SK-N-SH treated with all-trans-retinoic acid at 6 μM for 48 hours (cell line): ENCODE measurements at regions not wholly inside any gene's neighbourhood (a gene's known extent, or its start where the extent isn't known, plus 50 kb on each side); places are given as distances from the start of the nearest gene placed in this dataset.

Source experiments
- ATAC-seq: fragments of 200-7000 bp; cut with Tn5 transposase; 3 replicates; pipeline ENCODE4 v1.9.1; 2020; ENCODE audit warnings: mild to moderate bottlenecking, moderate library complexity
- ARNTL ChIP-seq: fragments of 450-650 bp; formaldehyde crosslinking; IDR thresholded peaks from 2 replicates; pipeline ENCODE4 v1.5.0; 2020; ENCODE audit warnings: low read depth, mild to moderate bottlenecking, moderate library complexity, borderline replicate concordance
- BACH2 ChIP-seq: fragments of 250-450 bp; sonication (Bioruptor Pico); IDR thresholded peaks from 2 replicates; pipeline ENCODE4 v1.9.0; 2021; ENCODE audit warnings: mild to moderate bottlenecking, borderline replicate concordance
- CSDC2 ChIP-seq: fragments of 250-450 bp; sonication (Bioruptor Pico); IDR thresholded peaks from 2 replicates; pipeline ENCODE4 v1.5.0; 2020; ENCODE audit warnings: mild to moderate bottlenecking, moderate library complexity
- CSRNP3 ChIP-seq: fragments of 250-450 bp; sonication (Bioruptor Pico); IDR thresholded peaks from 2 replicates; pipeline ENCODE4 v1.5.1; 2021; ENCODE audit warnings: mild to moderate bottlenecking, moderate library complexity
- ESRRG ChIP-seq: fragments of 250-450 bp; sonication (Bioruptor Pico); IDR thresholded peaks from 2 replicates; pipeline ENCODE4 v1.6.1; 2021; ENCODE audit warnings: mild to moderate bottlenecking
- ISL1 ChIP-seq: fragments of 250-450 bp; sonication (Bioruptor Pico); IDR thresholded peaks from 2 replicates; pipeline ENCODE4 v2.1.2; 2022; ENCODE audit warnings: mild to moderate bottlenecking, moderate library complexity
- OSR1 ChIP-seq: fragments of 250-450 bp; sonication (Bioruptor Pico); IDR thresholded peaks from 2 replicates; pipeline ENCODE4 v1.8.0; 2022; ENCODE audit warnings: moderate library complexity, mild to moderate bottlenecking, inconsistent platforms
- PATZ1 ChIP-seq: fragments of 250-450 bp; sonication (Bioruptor Pico); IDR thresholded peaks from 2 replicates; pipeline ENCODE4 v1.8.0; 2020; ENCODE audit warnings: mild to moderate bottlenecking, moderate library complexity, borderline replicate concordance
- PPARA ChIP-seq: fragments of 250-450 bp; sonication (Bioruptor Pico); IDR thresholded peaks from 2 replicates; pipeline ENCODE4 v1.5.0; 2020; ENCODE audit warnings: mild to moderate bottlenecking, borderline replicate concordance
- SNAI2 ChIP-seq: fragments of 250-450 bp; sonication (Bioruptor Pico); IDR thresholded peaks from 2 replicates; pipeline ENCODE4 v1.5.0; 2020; ENCODE audit warnings: mild to moderate bottlenecking, moderate library complexity
- TCF4 ChIP-seq: fragments of 250-450 bp; sonication (Bioruptor Pico); IDR thresholded peaks from 2 replicates; pipeline ENCODE4 v1.8.0; 2021; ENCODE audit warnings: mild to moderate bottlenecking, moderate library complexity, borderline replicate concordance
- TOX ChIP-seq: fragments of 250-450 bp; sonication (Bioruptor Pico); IDR thresholded peaks from 2 replicates; pipeline ENCODE4 v1.8.0; 2021; ENCODE audit warnings: mild to moderate bottlenecking, moderate library complexity, borderline replicate concordance
- ZC3H10 ChIP-seq: fragments of 250-450 bp; sonication (Bioruptor Pico); IDR thresholded peaks from 2 replicates; pipeline ENCODE4 v1.5.1; 2021; ENCODE audit warnings: mild to moderate bottlenecking, moderate library complexity
- ZFP3 ChIP-seq: fragments of 250-450 bp; sonication (Bioruptor Pico); IDR thresholded peaks from 2 replicates; pipeline ENCODE4 v1.5.0; 2020; ENCODE audit warnings: mild to moderate bottlenecking, moderate library complexity
- ZFP30 ChIP-seq: fragments of 450-650 bp; formaldehyde crosslinking; IDR thresholded peaks from 2 replicates; pipeline ENCODE4 v1.5.0; 2022; ENCODE audit warnings: mild to moderate bottlenecking, moderate library complexity
- ZNF565 ChIP-seq: fragments of 450-650 bp; formaldehyde crosslinking; conservative IDR thresholded peaks from 2 replicates; pipeline ENCODE4 v1.5.0; 2020; ENCODE audit warnings: low read depth, mild to moderate bottlenecking, moderate library complexity
- ZNF70 ChIP-seq: fragments of 450-650 bp; formaldehyde crosslinking; IDR thresholded peaks from 2 replicates; pipeline ENCODE4 v1.5.0; 2020; ENCODE audit warnings: mild to moderate bottlenecking, moderate library complexity
- ZNF8 ChIP-seq: fragments of 450-650 bp; formaldehyde crosslinking; IDR thresholded peaks from 2 replicates; pipeline ENCODE4 v1.5.0; 2020; ENCODE audit warnings: mild to moderate bottlenecking, moderate library complexity
- TF ChIP-seq, protein P1 (sequence below): fragments of 250-450 bp; sonication (Bioruptor Pico); IDR thresholded peaks from 2 replicates; pipeline ENCODE4 v1.5.0; 2020; ENCODE audit warnings: mild to moderate bottlenecking, moderate library complexity
- TF ChIP-seq, protein P2 (sequence below): fragments of 250-450 bp; sonication (Bioruptor Pico); IDR thresholded peaks from 2 replicates; pipeline ENCODE4 v1.5.1; 2020; ENCODE audit warnings: low read depth, mild to moderate bottlenecking, moderate library complexity
- TF ChIP-seq, protein P3 (sequence below): fragments of 250-450 bp; sonication (Bioruptor Pico); IDR thresholded peaks from 2 replicates; pipeline ENCODE4 v1.8.0; 2021; ENCODE audit warnings: low read depth, mild to moderate bottlenecking, moderate library complexity, borderline replicate concordance

- TF ChIP-seq, protein P1, sequence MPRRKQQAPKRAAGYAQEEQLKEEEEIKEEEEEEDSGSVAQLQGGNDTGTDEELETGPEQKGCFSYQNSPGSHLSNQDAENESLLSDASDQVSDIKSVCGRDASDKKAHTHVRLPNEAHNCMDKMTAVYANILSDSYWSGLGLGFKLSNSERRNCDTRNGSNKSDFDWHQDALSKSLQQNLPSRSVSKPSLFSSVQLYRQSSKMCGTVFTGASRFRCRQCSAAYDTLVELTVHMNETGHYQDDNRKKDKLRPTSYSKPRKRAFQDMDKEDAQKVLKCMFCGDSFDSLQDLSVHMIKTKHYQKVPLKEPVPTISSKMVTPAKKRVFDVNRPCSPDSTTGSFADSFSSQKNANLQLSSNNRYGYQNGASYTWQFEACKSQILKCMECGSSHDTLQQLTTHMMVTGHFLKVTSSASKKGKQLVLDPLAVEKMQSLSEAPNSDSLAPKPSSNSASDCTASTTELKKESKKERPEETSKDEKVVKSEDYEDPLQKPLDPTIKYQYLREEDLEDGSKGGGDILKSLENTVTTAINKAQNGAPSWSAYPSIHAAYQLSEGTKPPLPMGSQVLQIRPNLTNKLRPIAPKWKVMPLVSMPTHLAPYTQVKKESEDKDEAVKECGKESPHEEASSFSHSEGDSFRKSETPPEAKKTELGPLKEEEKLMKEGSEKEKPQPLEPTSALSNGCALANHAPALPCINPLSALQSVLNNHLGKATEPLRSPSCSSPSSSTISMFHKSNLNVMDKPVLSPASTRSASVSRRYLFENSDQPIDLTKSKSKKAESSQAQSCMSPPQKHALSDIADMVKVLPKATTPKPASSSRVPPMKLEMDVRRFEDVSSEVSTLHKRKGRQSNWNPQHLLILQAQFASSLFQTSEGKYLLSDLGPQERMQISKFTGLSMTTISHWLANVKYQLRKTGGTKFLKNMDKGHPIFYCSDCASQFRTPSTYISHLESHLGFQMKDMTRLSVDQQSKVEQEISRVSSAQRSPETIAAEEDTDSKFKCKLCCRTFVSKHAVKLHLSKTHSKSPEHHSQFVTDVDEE = no peak
- TF ChIP-seq CSRNP3 (CRISPR knock-in tag) (no peak), ZNF70 (CRISPR knock-in tag) (no peak), SNAI2 (no peak), TOX (no peak), CSDC2 (CRISPR knock-in tag) (no peak), ZC3H10 (no peak), ISL1 (CRISPR knock-in tag) (no peak)
- TF ChIP-seq, protein P2, sequence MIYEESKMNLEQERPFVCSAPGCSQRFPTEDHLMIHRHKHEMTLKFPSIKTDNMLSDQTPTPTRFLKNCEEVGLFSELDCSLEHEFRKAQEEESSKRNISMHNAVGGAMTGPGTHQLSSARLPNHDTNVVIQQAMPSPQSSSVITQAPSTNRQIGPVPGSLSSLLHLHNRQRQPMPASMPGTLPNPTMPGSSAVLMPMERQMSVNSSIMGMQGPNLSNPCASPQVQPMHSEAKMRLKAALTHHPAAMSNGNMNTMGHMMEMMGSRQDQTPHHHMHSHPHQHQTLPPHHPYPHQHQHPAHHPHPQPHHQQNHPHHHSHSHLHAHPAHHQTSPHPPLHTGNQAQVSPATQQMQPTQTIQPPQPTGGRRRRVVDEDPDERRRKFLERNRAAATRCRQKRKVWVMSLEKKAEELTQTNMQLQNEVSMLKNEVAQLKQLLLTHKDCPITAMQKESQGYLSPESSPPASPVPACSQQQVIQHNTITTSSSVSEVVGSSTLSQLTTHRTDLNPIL = no peak
- TF ChIP-seq, all 23 proteins: peak for 0
- ATAC-seq = no peak
Observed at GRCh38 chr2:164114937-164115336, 379.1 kb upstream of the FIGN start.

GRCh38 chr2:164112105-164112504 is 376.3 kb upstream of the FIGN start:
- TF ChIP-seq, protein P3, sequence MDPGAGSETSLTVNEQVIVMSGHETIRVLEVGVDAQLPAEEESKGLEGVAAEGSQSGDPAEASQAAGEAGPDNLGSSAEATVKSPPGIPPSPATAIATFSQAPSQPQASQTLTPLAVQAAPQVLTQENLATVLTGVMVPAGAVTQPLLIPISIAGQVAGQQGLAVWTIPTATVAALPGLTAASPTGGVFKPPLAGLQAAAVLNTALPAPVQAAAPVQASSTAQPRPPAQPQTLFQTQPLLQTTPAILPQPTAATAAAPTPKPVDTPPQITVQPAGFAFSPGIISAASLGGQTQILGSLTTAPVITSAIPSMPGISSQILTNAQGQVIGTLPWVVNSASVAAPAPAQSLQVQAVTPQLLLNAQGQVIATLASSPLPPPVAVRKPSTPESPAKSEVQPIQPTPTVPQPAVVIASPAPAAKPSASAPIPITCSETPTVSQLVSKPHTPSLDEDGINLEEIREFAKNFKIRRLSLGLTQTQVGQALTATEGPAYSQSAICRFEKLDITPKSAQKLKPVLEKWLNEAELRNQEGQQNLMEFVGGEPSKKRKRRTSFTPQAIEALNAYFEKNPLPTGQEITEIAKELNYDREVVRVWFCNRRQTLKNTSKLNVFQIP (CRISPR knock-in tag) = no peak
- TF ChIP-seq ZNF70 (CRISPR knock-in tag) (no peak), SNAI2 (no peak), ESRRG (CRISPR knock-in tag) (no peak), ZFP30 (CRISPR knock-in tag) (no peak), ISL1 (CRISPR knock-in tag) (no peak), TCF4 (CRISPR knock-in tag) (no peak), CSRNP3 (CRISPR knock-in tag) (no peak), ZNF565 (CRISPR knock-in tag) (no peak), BACH2 (CRISPR knock-in tag) (no peak), ZFP3 (CRISPR knock-in tag) (no peak), OSR1 (CRISPR knock-in tag) (no peak), ZNF8 (CRISPR knock-in tag) (no peak)
- TF ChIP-seq, protein P1 = no peak
- ATAC-seq = no peak

GRCh38 chr2:164110515-164110914 is 374.7 kb upstream of the FIGN start:
- TF ChIP-seq ZFP3 (CRISPR knock-in tag) (no peak), ZNF565 (CRISPR knock-in tag) (no peak), ZC3H10 (no peak), ISL1 (CRISPR knock-in tag) (no peak), ESRRG (CRISPR knock-in tag) (no peak), TCF4 (CRISPR knock-in tag) (no peak), PPARA (CRISPR knock-in tag) (no peak), PATZ1 (no peak), ARNTL (CRISPR knock-in tag) (no peak)
- TF ChIP-seq, protein P1 = no peak
- no peak for ATAC-seq
